ENCODE measurements at regions not wholly inside any gene's neighbourhood (a gene's known extent, or its start where the extent isn't known, plus 50 kb on each side); places are given as distances from the start of the nearest gene placed in this dataset.
"Not testable (repeated sequence)": the region's sequence is repeated elsewhere in the genome, so short reads cannot be mapped to it uniquely, and the experiment has no call there.

- no peak for DNase-seq
Measured at GRCh38 chr13:84831666-84832657, 949.7 kb upstream of the SLITRK1 start.

GRCh38 chr13:84823528-84823927 lies 941.3 kb upstream of the SLITRK1 start:
- DNase-seq: no peak

GRCh38 chr13:84821261-84821660 lies 939.0 kb upstream of the SLITRK1 start:
- no peak for DNase-seq

- DNase-seq: no peak
Measured at GRCh38 chr13:84816567-84817105, 934.4 kb upstream of the SLITRK1 start.

DNA sequence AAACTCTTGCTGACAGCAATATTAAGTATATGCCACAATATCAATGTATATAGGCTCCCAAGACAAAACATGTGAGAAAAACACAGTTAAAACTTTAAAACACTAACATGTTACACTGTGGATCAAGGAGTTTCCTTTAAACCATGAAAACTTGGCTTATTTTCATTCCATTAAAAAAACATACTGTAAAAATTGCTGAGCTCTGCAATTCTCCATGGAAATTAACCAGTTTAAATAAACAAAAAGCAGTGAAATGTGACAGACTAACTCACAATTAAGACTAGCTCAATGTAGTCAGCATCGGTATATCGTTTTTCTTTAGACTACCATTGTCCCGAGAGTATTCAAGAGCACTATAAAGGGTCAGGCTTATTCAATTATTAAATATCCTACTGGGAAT lies 930.5 kb upstream of the SLITRK1 start:
- DNase-seq: no peak

- DNase-seq: no peak
Measured at GRCh38 chr13:84812078-84812477, 929.8 kb upstream of the SLITRK1 start.

DNA sequence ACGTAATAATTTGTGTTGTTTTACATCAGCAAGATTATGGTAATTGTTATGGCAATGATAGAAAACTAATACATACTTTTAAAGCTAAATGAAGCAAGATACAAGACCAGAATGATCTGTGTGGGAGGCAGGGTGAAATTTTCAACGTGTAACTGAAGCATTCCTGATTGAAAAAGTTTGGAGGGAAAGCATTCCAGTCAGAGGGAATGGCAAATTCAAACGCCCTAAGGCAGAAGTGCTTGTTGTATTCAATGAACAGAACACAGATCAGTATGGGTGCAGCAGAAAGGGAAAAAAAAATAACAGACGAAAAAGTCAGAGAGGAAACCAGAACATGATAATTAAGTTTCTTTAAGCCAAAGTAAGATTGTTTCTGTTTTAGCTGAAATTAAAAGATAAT lies 928.5 kb upstream of the SLITRK1 start:
- no peak for DNase-seq

DNA sequence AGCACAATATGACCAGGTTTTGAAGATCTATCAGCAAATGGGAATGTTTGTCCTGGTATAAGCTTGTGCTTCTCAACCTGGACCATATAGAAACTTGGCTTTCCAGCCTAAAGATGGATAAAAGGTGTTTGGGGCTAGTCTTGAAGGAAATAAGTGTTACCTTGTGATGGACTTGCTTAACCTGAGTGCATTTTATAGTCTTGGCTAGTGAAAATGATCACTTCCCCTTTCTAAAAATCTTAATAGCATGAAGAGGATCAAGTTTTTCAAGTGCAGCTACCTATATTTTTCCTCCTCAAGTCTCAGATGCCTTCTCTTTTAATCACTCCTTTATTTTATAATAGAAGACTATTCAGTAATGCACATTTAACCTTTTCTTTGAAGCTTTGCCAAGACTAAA lies 919.8 kb upstream of the SLITRK1 start:
- no peak for DNase-seq

DNA sequence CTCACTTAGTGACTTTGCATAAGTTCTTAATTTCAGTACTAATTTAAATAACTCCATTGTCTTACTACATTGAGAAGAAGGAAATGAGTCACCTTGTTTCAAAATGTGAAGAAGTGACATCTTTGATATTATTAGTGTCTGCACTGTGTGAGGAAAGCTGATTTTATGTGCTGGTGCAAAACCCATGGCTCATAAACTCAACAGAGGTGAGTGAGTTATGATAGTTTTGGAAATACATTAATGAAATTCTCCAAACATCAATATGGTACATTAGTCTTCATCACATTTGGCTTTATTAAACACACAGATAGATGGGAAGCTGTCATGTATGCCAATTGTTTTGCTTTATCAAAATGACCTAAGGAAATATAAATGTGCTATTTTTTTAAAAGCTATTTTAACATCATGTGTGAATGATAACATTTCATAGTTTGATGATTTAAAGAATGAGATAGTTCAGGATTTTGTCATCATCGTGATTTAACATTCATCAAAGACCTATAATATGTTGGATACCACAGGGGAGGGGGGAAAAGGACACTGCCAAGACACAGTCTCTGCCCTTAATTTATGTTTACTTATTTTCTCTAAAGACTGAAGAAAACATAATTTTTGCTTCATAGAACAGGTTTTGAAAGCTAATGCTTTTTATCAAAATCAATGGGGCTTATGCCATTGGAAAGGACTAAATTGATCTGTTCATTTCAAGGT lies 902.3 kb upstream of the SLITRK1 start:
- DNase-seq: no peak

DNA sequence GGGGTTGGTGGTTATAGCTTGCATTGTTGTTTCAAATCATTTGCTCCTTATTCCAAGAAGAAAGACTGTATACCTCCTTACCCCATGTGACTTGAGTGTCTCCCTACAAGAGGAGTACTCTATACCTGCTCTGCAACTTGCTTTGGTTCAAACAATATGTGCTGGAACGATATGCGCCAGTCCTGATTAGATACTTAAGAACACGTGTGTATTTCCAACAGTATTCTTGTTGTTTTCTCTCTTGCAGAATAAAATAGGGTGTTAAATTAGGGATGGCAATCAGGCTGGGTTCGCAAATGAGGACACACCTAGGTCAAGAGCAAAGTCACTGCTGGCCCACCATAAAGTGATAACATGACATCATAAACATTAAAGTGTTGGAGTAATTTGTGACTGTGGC lies 895.0 kb upstream of the SLITRK1 start:
- DNase-seq: no peak

DNA sequence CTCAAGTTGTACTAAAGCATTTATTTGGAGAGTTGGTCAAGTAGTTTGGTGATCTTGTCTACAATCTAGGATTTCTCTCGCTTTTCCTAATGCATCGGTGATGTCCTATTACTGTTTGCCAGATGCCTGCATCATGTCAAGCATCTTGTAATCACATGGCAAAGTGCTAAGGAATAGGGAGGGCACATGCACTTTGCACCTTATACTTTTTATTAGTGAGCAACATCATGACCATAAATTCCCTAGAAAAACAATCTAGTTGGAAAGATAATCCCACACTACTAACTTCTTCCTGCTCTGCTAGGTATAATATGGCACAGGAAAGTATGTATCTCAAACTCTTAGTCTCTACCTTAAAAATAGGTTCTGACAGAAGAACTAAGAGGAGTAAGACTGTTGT lies 894.3 kb upstream of the SLITRK1 start:
- no peak for DNase-seq

DNA sequence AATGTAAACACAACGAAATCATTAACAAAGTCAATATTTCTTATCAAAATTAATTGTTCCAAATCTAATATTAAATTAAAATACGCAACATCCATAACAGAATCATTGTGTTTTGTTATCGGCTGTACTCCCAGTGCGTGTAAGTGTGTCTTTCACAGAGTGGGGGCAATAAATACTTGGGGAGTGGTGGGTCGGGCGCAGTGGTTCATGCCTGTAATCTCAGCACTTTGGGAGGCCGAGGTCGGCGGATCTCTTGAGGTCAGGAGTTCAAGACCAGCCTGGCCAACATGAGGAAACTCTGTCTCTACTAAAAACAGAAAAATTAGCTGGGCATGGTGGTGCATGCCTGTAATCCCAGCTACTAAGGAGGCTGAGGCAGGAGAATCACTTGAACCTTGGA lies 893.6 kb upstream of the SLITRK1 start:
- not testable (repeated sequence) for DNase-seq

DNA sequence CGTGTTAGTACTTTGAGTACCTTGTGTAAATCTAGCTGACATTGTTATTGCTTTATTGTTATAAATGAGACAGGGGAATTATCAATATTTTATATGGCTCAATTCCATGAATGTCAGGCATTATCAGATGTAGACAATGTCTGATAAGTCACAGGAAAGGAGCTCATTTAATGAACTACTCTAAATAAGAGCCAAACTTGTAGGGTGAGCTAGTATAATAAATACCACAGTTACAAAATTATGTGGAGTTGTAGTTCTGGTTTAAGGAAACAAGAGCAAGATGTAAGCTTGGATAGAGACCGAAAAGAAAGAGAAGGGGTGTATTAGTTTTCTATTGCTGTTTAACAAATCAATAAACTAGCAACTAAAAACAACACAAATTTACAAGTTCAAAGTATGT lies 891.8 kb upstream of the SLITRK1 start:
- no peak for DNase-seq

- DNase-seq: no peak
Measured at GRCh38 chr13:84760956-84761355, 878.7 kb upstream of the SLITRK1 start.

GRCh38 chr13:84749126-84749525 lies 866.9 kb upstream of the SLITRK1 start:
- DNase-seq: no peak

DNA sequence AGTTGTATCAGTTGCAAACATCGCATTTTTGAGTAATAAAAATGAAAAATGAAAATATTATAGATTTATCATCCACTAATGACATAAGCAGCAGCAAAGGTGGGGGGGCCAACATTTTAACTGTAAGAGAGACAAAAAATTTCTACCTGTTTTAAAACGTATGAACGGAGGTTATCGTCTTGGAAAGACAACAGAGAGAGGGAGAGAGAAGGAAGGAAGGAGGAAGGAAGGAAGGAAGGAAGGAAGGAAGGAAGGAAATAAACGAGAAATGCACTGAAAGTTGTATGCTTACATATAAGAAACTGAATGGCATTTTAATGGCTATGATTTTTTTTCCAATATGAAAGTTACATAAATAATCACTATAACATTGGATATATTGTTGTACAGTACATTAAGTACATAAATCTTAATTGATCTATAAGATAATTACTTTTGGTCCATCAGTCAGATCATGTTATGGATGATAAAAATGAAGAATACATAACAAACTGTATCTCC lies 862.8 kb upstream of the SLITRK1 start:
- no peak for DNase-seq

GRCh38 chr13:84744203-84744602 lies 861.9 kb upstream of the SLITRK1 start:
- no peak for DNase-seq

- DNase-seq: no peak
Measured at GRCh38 chr13:84741253-84741652, 859.0 kb upstream of the SLITRK1 start.

- no peak for DNase-seq
Measured at GRCh38 chr13:84739021-84739420, 856.7 kb upstream of the SLITRK1 start.

DNA sequence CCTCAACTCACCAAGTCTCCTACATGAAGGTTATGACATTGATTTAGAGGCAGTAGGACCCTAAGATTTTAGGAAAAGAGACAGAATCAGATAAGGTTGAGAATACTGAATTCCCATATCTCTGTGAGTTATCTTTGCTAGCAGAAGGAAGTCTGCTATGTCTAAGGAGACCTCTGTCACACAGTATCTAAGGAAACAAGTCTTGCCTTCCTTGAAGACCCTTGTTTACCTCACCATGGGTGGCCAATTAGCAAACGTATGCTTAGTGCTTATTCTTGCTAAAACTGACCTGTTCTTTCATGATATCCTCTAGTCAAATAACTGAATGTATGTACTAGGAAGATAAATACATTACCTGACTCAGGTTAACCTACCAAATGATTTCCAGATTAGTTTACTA lies 855.4 kb upstream of the SLITRK1 start:
- DNase-seq: no peak

- DNase-seq: no peak
Measured at GRCh38 chr13:84730376-84730775, 848.1 kb upstream of the SLITRK1 start.

DNA sequence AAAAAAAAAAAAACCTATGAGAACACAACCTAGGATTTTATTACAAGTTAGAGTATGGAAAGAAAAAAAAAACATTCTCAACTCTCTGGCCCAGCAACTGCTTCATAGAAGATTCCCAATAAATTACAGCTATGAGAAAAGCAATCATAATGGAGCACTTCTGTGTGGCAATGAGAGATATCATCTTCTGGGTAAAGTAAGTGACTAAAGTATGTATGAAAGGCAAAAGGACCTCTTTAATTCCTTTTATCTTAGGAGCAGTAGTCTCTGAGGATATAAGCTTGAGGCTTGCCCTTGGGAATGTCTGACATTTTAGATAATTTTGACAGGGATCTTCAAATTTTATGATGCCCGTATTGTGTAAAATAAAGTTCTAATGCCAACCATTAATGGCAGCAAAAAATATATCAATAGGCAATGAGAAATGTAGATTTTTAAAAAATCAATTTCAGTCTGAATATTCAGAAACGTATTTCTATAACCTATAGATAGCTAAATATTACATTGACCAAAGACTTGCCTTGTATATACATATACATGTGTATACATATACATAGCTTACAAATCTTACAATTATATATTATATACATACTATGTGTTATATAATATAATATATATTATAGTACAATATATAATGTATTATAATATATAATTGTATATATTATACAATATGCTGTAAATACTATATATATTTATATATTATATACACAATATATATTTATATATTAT lies 823.9 kb upstream of the SLITRK1 start:
- DNase-seq: no peak

GRCh38 chr13:84702174-84702573 lies 819.9 kb upstream of the SLITRK1 start:
- no peak for DNase-seq

Measured in CD4-positive, alpha-beta T cell treated with Interferon gamma for 1 hour (primary cell).